Left ventricle myocardium inferior (tissue), 1 donor: ENCODE measurements at regions not wholly inside any gene's neighbourhood (a gene's known extent, or its start where the extent isn't known, plus 50 kb on each side); places are given as distances from the start of the nearest gene placed in this dataset.

Source experiments
- DNase-seq: peaks from one replicate; pipeline ENCODE4 v3.0.0-alpha.2; 2020
- H3K27ac ChIP-seq: fragments of 200-600 bp; replicated peaks from 2 replicates; pipeline ENCODE4 v1.8.0; 2021
- H3K27me3 ChIP-seq: fragments of 200-600 bp; 2 replicates; pipeline ENCODE4 v1.8.0; 2021; ENCODE audit warnings: low read depth
- H3K36me3 ChIP-seq: fragments of 200-600 bp; 2 replicates; pipeline ENCODE4 v1.8.0; 2021
- H3K4me1 ChIP-seq: fragments of 200-600 bp; 2 replicates; pipeline ENCODE4 v1.8.0; 2021
- H3K4me3 ChIP-seq: fragments of 200-600 bp; 2 replicates; pipeline ENCODE4 v1.8.0; 2021; ENCODE audit warnings: mild to moderate bottlenecking, moderate library complexity
- H3K9me3 ChIP-seq: fragments of 200-600 bp; replicated peaks from 2 replicates; pipeline ENCODE4 v1.8.0; 2021
- intact Hi-C: fragments of 100-400 bp; cut with micrococcal nuclease; formaldehyde crosslinking; loops from one replicate; pipeline ENCODE4 v1.11.0; 2022
- TF ChIP-seq, protein P1 (sequence below): fragments of 200-600 bp; IDR thresholded peaks from 2 replicates; pipeline ENCODE4 v1.8.0; 2021; ENCODE audit warnings: antibody characterized with exemption, mild to moderate bottlenecking, borderline replicate concordance
- donor health status: DM: no; HTN: yes; CAD: no; lungs with severe emphysema.

DNA sequence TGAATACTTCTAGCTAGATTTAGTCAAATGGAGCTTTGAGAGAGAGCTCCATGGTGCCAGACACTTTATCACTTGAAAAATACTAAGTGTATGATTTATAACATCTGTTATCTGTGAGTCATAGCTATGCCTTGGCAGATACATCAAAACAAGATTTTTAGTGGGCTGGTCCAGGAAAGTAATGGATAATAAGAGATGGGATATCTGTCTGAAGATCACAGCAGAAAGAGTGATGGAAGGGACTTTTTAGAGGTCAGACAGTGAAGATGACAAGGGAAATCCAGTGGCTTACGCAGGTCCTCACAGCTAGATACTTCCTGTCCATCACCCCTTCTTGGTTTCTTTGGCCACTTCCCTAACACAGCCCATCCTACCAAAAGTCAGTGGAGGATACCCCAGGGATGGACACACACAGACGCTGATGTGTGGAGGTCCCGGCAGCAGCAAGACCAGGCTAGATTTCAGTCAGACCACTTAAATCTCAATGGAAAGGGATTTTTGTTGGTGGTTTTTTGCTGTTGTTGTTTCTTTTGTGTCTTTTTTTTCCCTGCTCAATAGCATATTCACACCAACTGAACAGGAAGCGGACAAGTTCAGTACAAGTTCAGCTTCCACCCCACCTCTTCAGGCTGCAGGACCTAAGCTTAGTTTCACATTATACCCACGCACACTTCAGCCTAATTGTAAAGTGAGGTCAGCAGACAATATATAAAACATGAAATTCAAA is 209.3 kb downstream of the ALDH8A1 start:
- DNase-seq = no peak
- intact Hi-C loops = no loop called here
- H3K4me3 ChIP-seq = peak overlapping the region; percentile 36
- H3K4me1 ChIP-seq = peaks cover 21% of the 10 kb centered on the region
- H3K36me3 ChIP-seq = no peaks in the 10 kb centered on the region
- H3K9me3 ChIP-seq = no peaks in the 10 kb centered on the region
- H3K27me3 ChIP-seq = no peaks in the 10 kb centered on the region
- TF ChIP-seq, protein P1, sequence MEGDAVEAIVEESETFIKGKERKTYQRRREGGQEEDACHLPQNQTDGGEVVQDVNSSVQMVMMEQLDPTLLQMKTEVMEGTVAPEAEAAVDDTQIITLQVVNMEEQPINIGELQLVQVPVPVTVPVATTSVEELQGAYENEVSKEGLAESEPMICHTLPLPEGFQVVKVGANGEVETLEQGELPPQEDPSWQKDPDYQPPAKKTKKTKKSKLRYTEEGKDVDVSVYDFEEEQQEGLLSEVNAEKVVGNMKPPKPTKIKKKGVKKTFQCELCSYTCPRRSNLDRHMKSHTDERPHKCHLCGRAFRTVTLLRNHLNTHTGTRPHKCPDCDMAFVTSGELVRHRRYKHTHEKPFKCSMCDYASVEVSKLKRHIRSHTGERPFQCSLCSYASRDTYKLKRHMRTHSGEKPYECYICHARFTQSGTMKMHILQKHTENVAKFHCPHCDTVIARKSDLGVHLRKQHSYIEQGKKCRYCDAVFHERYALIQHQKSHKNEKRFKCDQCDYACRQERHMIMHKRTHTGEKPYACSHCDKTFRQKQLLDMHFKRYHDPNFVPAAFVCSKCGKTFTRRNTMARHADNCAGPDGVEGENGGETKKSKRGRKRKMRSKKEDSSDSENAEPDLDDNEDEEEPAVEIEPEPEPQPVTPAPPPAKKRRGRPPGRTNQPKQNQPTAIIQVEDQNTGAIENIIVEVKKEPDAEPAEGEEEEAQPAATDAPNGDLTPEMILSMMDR = no peak
- peak overlapping the region; percentile 53 for H3K27ac ChIP-seq

DNA sequence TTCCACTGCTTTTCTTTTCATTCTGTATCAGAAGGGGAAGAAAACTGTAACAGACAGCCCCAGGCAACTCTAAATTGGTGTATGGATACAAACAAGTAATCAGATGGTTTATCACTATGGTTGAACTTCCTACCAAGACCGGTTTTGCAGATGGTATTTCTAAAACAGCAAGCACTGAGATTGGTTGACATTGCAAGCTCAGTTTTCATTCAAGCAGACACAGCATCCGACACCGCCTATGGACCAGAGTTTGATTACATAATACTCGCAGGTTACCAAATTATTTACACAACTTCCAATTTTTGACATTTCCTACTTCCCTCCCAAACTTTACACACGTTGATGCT is 209.9 kb downstream of the ALDH8A1 start:
- Histone ChIP-seq H3K9me3 (no peaks in the 10 kb centered on the region), H3K4me1 (peaks cover 21% of the 10 kb centered on the region), H3K27ac (peak overlapping the region; percentile 53), H3K4me3 (no peak overlapping the region), H3K27me3 (no peaks in the 10 kb centered on the region), H3K36me3 (no peaks in the 10 kb centered on the region)
- intact Hi-C loops = no loop called here
- DNase-seq = no peak
- TF ChIP-seq, protein P1 = no peak

DNA sequence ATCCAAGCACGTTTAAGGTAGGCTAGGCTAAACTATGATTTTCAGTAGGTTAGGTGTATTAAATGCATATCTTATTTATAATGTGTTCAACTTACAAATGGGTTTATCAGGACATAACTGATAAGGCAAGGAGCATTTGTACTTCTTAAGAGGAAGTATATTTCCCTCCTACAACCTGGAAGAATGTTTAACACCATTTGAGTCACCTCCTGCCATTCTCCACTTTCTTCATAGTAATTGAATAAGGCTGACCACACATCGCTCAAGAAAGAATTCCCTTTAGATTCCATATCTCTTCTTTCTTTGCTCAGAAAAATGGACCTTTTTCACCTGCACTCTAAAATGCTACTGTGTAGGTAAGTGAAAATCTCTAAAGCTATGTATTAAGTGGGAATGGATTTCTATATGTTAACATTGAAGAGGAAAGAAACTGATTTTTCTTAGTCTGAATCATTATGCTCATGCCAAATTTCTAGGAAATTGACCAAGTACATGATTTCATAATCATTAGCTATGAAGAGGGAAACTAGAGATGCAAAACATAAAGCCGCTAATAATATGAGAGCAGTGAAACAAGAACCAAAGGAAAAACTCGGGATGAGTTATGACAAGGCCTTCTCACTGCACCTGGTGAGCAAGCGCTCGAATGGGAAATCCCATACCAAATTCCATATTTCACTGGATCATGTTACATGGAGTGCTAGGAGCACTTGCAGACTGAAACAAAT is 210.4 kb downstream of the ALDH8A1 start:
- intact Hi-C loops = no loop called here
- H3K4me3 ChIP-seq = no peak overlapping the region
- TF ChIP-seq, protein P1 = no peak

DNA sequence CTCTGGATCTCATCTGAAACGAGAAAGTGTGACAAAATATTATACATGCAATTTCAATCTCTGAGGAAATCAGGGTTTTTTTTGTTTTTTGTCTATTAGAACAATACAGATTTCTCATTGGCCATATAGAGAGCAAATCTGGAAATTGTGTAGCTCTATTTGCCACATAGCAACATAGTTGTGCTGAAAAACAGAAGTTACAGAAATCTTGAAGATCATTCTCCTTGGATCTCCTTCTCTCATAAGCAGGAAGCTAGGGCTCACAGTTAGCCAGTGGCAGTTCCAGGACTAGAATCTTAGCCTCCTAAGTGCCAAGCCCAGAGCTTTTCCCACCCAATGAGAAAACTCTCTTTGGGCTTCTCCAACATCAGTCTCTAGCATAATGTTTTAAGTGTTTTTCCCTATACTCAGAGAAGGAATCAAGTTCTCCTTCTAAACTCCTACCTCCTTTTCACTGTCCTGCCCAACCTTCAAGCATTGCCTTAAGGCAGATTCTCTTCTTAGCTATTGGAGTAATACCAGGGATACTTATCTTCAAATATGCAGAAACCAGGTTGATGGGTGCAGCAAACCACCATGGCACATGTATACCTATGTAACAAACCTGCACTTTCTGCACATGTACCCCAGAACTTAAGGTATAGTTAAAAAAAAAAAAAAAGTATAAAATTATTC is 211.6 kb downstream of the ALDH8A1 start:
- H3K4me3 ChIP-seq = no peak overlapping the region
- no peaks in the 10 kb centered on the region for H3K9me3 ChIP-seq
- no peaks in the 10 kb centered on the region for H3K27me3 ChIP-seq
- H3K27ac ChIP-seq = no peak overlapping the region
- no peaks in the 10 kb centered on the region for H3K36me3 ChIP-seq
- TF ChIP-seq, protein P1 = no peak
- no peak for DNase-seq
- H3K4me1 ChIP-seq = peaks cover 21% of the 10 kb centered on the region
- intact Hi-C loops = no loop called here

More for the DNA sequence above, 210.4 kb downstream of the ALDH8A1 start:
- Histone ChIP-seq H3K9me3 (no peaks in the 10 kb centered on the region), H3K27ac (no peak overlapping the region), H3K4me1 (peaks cover 21% of the 10 kb centered on the region), H3K36me3 (no peaks in the 10 kb centered on the region), H3K27me3 (no peaks in the 10 kb centered on the region)
- DNase-seq = no peak

DNA sequence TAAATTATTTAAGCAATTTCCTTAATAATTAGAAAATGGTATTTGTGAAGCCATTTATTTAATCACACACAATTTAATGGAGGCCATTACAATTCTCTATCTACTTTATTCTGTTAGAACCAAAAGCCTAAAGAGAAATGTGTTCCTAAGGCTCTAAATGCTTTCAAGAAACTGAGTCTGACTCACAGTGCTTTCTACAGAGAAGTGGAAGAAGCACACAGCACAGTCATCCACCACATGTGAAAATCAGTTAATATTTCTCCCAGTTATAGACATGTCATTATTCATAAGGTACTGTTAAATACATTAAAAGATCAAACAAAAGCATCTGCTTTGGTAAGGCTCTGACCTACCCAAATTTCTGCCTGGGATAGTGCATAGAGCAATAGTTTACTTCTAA is 214.4 kb downstream of the ALDH8A1 start:
- intact Hi-C loops = no loop called here
- H3K27ac ChIP-seq = no peak overlapping the region
- H3K9me3 ChIP-seq = no peaks in the 10 kb centered on the region
- H3K4me3 ChIP-seq = no peak overlapping the region
- H3K36me3 ChIP-seq = no peaks in the 10 kb centered on the region
- no peaks in the 10 kb centered on the region for H3K27me3 ChIP-seq
- no peak for DNase-seq
- peaks cover 11% of the 10 kb centered on the region for H3K4me1 ChIP-seq
- TF ChIP-seq, protein P1 = no peak
